WI38 (cell line): ENCODE measurements at regions not wholly inside any gene's neighbourhood (a gene's known extent, or its start where the extent isn't known, plus 50 kb on each side); places are given as distances from the start of the nearest gene placed in this dataset.
"Not testable (repeated sequence)": the region's sequence is repeated elsewhere in the genome, so short reads cannot be mapped to it uniquely, and the experiment has no call there.

ENCODE experiments used
- H3K4me3 ChIP-seq: 2 replicates; pipeline ENCODE4 v1.5.1; 2011; ENCODE audit warnings: low read depth, mild to moderate bottlenecking, control low read depth, low read length
- CTCF ChIP-seq: IDR thresholded peaks from 2 replicates; pipeline ENCODE4 v1.5.1; 2012; ENCODE audit warnings: low read depth, mild to moderate bottlenecking, control low read depth, low read length

DNA sequence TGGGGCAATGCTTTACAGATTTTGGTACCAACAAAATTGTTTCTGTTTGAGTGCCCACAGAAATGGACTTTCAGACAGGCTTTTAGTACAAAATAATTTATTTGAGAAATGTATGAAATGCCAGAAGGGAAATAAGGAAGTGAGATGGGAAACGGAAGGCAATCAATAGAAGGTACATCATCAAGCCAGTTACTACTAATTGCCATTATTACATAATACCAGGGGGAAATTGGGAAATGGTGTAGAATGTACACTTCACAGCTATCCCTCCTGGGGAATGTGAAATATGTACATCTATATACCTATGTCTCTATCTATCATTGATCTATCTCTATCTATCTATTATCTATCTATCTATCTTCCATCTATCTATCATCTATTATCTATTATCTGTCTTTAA is 264.6 kb upstream of the B3GALT2 start:
- TF ChIP-seq CTCF: no peak
- no peak overlapping the region for H3K4me3 ChIP-seq

DNA sequence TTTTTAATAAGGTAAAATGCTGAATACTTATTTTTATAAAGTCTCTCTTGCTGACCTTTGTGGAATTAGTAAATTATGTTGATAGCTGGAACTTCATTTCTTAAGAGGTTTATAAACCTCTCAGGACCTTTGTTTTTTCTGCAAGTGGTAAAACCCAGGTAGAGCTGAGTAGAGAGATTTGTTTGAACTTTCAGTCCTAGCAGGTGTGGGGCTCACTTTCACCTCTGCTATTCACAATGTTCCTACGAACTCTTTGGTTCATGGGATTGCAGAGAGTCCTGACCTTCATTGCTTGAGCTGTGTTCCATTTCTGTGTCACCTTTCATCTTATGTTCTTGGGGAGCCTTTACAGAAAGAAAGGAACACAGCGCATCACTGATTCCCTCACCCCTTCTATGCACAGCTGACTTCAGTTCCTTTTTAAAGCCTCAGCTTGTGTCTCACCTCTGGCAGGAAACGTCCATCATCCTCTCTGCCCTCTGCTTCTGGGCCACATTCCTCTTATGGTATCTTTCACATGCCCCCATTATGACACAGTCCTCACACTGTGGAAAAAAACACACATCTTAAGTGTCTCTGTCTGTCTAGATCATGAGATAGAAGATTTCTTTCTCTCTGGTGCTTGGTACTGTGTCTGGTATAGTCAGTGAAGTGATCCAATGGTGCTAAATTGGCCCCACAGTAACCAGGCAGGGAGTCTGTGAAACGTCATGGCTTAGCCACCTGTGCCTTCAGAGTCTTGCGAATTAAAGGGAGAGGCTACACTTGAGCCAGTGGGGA is 262.5 kb upstream of the B3GALT2 start:
- no peak for TF ChIP-seq CTCF
- no peak overlapping the region for H3K4me3 ChIP-seq

DNA sequence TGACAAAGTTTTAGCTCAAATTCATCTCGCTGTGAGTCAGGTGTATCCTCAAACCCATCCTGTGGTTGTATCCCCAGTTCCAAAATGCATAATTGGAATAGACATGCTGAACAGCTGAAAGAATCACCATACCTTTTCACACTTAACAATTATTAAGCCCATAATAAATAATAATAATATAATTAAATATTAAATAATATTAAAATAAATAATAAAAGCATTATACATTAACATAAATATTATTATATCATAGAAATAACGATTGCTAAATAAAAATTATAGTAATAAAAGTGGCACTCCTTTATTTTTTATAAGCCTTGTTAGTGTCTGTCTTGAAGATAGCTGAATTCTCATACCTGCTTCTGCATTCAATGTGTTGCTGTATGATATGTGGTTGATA is 257.5 kb upstream of the B3GALT2 start:
- no peak overlapping the region for H3K4me3 ChIP-seq

DNA sequence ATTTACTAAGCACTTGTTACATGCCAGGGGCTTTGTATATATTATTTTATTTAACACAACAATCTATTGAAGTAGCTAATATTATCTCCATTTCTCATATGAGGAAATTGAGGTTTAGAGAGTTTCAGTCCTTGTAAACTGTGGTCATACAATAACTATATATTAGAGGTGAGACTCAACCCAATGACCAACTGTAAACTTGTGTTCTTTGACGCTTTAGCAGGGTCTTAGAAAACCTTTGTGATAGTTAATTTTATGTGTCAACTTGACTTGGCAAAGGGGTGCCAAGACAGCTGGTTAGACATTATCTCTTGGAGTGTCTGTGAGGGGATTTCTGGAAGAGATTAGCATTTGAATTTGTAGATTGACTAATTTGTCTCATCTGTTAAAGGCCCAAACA is 252.4 kb upstream of the B3GALT2 start:
- H3K4me3 ChIP-seq: no peak overlapping the region
- no peak for TF ChIP-seq CTCF

More for the DNA sequence above, 257.5 kb upstream of the B3GALT2 start:
- no peak for TF ChIP-seq CTCF

DNA sequence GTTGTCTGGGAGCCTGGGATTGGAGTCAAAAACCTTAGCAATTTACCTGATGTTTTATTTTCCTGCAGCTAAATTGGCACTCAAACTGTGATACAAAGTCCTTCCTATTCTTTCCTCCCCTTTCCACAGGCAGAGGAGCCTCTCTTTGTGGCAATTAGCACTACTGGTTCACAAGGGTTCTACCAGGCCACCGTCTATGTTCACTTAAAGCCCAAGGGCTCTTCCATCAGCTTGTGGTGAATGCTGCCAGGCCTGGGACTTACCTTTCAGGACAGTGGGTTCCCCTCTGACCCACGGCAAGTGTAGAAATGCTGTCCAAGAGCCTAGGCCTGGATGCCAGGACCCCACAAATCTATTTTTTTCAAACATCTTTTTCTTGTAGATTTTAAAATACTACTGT is 251.9 kb upstream of the B3GALT2 start:
- no peak overlapping the region for H3K4me3 ChIP-seq
- no peak for TF ChIP-seq CTCF

- no peak overlapping the region for H3K4me3 ChIP-seq
Measured at GRCh38 chr1:193437785-193438184, 251.4 kb upstream of the B3GALT2 start.

GRCh38 chr1:193437333-193437732 is 250.9 kb upstream of the B3GALT2 start:
- not testable (repeated sequence) for H3K4me3 ChIP-seq

More at GRCh38 chr1:193437785-193438184, 251.4 kb upstream of the B3GALT2 start:
- TF ChIP-seq CTCF: no peak

DNA sequence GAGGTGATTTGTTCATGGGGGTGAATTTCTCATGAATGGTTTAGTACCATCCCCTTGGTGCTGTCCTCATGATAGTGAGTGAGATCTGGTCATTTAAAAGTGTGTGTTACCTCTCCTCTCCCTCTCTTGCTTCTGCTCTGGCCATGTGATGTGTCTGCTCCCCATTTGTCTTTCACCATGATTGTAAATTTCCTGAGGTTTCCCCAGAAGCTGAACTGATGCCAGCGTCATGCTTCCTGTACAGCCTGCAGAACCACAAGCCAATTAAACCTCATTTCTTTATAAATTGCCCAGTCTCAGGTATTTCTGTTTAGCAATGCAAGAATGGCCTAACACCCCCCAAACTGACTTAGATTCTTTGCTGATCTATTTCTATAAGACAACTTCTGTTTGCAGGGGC is 249.4 kb upstream of the B3GALT2 start:
- no peak for TF ChIP-seq CTCF
- no peak overlapping the region for H3K4me3 ChIP-seq
